Spleen (tissue), 3 donors: ENCODE measurements at regions not wholly inside any gene's neighbourhood (a gene's known extent, or its start where the extent isn't known, plus 50 kb on each side); places are given as distances from the start of the nearest gene placed in this dataset.

Experiments
- POLR2A ChIP-seq, 3 donors: fragments of 450-650 bp; IDR thresholded peaks; one replicate each; pipeline ENCODE4 v1.5.1; 2017; ENCODE audit warnings: antibody characterized with exemption in 3 of 3, mild to moderate bottlenecking in 1 of 3
- POLR2AphosphoS5 ChIP-seq, 3 donors: sonication (generic); formaldehyde crosslinking; IDR thresholded peaks; one replicate each; pipeline ENCODE4 v1.5.1; 2017; ENCODE audit warnings: antibody characterized with exemption in 3 of 3

GRCh38 chr4:101398807-101399206, 51.5 kb upstream of the PPP3CA start:
- TF ChIP-seq POLR2A (IDR thresholded peaks at IDR 0.05) (no peak), POLR2AphosphoS5 (IDR thresholded peaks at IDR 0.05) (no peak)
